ENCODE measurements at regions not wholly inside any gene's neighbourhood (a gene's known extent, or its start where the extent isn't known, plus 50 kb on each side); places are given as distances from the start of the nearest gene placed in this dataset.

DNA sequence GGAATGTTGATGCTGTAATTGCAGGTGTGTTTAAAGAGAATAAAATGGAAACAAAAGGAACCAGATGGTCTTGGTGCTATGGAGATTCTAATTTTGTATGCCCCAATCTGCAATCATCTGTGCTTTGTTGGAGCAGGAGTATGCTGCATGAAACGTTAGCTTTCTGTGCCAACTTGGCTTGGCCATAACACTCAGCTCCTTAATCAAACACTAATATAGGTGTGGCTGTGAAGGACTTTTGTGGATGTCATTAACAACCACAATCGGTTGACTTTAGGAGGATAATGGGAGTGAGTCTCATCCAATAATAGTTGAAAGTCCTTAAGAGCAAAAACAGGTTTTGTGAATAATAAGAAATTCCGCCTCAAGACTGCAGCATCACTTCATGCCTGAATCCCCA, 399.2 kb downstream of the NLGN4X start:
- DNase-seq = no peak

DNA sequence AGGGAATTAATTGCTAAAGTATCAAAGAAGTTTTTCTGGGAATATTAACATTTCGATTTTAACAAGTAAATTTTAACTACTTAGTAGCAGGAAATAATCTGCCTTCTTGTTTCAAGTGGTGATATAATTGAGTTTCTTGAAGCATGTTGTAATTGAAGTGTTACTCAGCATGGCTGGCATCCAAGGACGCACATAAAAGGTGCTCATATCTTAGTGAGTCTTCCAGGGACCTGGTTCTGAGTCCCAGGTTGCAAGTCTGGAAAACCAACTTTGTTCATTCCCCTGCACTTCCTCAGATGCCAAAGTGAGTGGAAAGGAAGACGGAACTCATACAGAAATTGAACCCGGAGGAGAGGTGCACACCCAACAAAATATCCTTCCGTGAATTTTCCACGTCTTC, 399.6 kb downstream of the NLGN4X start:
- DNase-seq = no peak

DNA sequence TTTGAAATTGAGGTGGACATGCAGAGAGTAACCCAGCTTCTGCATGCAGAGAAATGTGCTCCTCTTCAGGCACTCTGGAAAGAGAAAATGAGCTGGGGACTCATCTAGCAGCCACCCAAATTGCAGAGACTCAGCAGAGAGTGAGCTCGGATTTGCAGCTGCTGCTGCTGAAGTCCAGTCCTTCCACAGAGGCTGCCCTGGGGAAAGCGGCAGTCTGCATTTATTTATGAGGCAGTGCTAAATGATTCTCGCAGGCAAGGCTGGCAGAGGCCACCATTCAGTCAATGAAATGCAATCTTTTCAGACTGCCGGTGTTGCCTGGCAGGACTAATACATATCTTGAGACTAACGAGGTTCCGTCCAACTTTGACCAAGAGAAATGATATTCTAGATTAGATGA, 404.8 kb downstream of the NLGN4X start:
- no peak for DNase-seq

DNA sequence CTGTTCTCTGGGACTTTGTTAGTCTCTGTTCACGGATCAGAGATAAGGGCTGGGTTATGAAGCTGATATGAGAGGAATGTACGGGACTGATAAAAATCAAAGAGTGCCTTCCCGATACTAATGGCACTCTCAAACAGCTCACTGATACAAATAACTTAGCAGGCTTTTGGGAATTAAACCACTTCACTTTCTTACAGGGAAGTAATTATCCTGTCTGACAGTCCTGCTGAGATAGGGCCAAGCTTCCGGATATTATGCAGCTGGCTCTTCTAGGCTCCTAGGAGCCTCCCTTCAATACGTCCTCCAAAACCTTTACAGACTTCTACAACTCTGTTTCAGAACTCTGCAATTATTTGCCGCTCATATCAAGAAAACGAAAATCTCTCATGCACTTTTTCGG, 418.0 kb downstream of the NLGN4X start:
- no peak for DNase-seq

DNA sequence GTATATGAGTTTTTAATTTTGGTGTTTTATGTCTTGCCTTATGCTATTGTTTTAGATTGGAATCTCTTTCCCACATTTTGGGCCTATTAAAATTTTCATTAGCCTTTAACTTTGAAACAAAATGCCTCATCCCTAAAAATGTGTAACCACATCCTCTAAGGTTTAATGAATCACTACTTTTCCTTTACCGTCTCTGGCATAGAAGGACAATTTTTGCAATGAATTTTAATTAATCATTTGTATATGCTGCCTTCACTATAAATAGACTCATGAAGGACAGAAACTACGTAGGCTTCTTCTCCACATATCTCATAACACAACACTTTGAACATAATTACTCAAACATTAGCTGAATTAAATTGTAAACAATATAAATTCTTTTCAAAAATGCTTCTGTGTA, 421.5 kb downstream of the NLGN4X start:
- no peak for DNase-seq

DNA sequence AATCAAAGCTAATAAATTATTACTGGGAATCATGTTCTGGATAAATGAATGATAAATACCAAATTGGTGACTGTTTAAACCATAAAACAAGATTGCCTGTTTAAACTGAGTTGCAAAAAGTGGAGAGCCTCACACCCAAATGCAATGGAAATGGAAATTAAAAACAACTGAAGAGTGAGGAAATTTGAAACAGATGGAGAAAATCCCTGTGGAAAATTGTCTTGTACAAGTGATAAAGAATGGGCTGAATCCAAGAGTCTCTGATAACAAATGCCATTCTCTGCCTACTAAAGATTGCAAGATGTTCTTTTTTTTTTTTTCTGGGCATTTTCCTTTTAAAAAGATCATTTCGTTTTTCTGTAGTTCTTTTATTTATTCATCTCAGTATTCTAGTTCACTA, 426.3 kb downstream of the NLGN4X start:
- DNase-seq = no peak

DNA sequence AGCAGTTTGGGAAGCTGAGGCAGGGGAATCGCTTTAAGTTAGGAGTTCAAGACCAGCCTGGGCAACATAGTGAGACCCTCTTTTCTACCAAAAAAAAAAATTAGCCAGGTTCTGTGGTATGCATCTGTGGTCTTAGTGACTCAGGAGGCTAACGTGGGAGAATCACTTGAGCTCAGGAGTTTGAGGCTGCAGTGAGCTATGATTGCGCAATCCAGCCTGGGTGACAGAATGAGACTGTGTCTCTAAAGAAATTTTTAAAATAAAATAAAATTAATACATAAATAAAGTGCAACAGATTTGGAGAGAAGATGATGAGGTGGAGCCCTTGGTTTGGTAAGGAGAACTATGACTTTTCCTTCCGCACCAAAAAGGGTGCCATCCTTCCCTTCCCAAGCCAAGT, 436.9 kb downstream of the NLGN4X start:
- no peak for DNase-seq

DNA sequence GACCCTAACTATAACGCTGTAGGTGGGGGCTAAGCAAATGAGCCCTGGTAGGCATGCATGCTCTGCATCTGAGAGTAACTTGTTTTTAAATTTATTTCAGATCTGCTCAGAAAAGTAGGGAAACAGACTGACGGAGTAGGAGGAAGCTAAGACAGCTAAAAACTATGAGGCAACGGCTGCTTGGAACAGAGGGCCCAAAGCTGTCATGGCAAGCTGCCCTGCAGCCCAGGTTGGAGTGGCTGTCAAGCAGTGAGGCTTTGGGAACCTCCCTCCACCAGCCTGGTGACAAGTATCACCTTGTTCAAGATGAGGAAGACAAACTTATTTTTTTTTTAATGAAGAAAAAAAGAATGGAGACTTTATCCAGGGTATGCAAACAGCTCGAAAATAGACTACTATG, 439.8 kb downstream of the NLGN4X start:
- DNase-seq = no peak

DNA sequence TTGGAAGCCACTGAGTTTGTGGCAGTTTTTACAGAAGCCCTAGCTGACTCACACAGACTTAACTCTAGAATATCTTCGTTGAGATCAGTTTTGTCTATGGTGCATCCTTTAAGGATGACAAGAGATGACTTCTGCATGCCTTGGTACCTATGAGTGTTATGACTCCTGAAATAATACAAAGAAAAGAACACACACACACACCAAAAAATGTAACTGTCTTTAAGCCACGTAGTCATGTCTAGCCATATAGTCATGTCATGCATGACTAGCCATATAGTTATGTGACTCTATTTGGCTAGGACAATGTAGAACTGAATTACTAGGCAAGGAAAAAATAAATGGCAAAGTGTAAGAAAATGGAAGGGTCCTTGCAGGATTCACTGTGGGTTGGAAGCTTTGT, 447.8 kb downstream of the NLGN4X start:
- no peak for DNase-seq

DNA sequence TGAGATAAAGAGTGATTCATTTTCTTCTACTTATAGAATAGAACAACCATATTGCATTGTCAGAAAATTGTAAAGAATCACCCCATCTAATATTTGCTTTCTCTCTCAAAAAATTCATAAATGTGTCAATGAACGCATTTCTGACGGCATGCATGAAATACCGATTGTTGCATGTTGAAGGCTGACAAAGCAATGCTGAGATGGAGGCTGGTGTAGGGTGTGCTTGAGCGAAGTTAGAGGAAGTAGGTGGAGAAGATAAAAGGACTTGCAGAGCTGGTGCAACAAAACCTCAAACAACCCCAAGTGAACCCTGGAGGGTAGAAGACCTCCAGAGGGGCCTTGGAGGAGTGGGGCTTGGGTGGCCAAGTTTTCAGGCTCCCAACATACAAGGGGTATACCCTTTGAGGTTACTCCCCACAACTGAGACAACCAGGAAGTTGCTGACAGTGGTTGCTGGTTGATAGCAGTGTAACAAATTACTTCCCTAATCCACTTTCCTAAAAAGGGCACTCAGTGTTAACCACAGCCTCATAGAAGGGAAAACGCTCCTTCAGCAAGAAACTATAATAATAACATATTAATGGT, 452.7 kb downstream of the NLGN4X start:
- DNase-seq = peak; percentile 89 to 94

DNA sequence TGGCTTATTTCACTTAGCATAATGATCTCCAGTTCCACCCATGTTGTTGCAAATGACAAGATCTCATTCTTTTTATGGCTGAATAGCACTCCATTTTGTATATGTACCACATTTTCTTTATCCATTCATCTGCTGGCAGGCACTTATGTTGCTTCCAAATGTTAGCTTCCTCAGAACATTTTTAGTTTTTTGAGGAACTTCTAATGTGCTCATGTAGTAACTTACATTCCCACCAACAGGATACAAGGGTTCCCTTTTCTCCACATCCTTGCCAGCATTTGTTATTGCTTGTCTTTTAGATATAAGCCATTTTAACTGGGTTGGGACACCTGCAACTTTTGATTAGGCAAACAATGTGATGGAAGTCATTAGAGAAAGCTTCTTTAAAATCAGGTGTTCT, 454.2 kb downstream of the NLGN4X start:
- DNase-seq = no peak

DNA sequence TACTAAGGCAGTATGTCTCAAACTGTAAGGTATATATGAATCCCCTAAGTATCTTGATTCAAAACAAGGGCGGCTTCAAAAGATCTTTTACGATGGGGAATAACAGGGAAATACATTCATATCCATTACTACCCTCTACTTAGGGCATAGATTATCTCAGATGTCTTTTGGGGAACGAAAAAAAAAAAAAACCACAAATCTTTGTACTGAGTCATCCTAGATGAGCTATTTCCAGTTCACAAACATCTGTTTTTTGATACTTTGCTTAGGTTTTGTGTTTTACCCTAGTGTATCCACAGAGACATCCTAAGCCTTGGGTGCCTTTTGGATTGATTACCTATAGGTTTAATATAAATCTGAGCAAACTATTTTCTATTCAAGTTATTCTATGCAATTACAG, 457.2 kb downstream of the NLGN4X start:
- DNase-seq = no peak

DNA sequence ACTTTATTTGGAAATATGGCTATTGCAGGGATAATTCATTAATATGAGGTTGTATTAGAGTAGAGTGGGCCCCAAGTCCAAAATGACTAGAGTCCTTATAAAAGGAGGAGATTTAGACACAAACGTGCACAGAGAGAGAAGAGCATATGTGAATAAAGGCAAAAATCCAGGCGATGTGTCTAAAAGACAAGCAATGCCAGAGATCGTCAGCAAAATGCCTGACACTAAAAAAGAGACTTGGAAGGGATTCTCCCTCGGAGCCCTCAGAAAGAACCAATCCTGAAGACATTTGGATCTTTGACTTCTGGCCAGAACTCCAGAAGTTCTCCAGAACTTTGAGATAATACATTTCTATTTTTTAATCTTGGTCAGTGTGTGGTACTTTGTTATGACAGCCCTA, 472.1 kb downstream of the NLGN4X start:
- no peak for DNase-seq

DNA sequence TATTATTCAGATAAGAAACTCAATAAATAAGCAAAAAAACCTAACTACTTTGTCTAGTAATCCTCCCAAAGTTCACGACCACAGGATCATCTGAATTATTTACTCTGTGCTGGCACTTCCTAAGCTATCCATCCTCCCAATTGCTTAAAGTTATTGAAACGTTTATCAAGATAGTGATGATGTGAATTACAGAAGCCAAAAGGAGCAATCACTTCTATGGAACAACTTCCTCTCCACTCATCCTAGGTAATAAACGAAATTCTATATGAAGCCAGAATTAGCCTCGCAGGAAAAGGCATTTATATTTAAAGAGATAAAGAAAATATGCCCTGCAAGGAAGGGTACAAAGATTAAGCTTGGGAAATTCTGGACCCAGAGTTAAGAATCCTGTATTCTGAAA, 475.4 kb downstream of the NLGN4X start:
- no peak for DNase-seq

DNA sequence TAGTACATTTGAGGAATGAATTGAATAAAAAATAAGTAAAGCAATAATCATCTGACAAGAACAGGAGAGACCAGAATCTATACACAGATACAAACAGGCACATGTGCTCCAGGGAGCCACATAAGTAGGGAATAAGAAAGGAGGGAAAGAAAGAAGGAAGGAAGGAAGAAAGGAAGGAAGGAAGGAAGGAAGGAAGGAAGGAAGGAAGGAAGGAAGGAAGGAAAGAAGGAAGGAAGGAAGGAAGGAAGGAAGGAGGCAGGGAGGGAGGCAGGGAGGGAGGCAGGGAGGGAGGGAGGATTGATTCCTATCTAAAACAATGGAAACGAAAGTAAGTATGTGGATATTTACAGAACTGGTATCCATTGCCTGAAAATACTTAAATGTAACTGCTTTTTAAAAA, 475.8 kb downstream of the NLGN4X start:
- no peak for DNase-seq

DNA sequence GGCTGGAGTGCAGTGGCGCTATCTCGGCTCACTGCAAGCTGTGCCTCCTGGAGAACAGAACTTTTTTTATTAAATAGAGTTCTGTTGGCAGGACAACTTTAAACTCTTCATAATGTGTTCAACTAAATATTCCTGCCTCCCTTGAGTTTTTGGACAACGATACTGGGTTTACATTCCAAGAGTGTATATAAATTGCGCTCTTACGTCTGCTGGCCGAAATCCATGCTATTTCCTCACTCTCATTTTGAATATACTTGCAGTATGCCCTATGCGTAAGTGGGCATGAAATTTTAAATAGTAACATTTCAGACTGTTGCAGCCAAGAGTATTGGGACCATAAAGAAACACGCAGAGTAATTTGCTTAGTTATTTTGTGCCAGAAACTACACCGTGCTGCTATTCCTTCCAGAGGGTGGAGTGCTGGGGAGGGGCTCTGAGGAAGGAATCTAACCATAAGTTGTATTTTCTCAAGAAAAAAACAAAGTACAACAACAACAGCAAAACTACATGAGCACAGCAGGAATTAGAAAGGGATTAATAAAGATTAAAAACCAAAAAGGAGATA, 480.0 kb downstream of the NLGN4X start:
- DNase-seq = no peak

DNA sequence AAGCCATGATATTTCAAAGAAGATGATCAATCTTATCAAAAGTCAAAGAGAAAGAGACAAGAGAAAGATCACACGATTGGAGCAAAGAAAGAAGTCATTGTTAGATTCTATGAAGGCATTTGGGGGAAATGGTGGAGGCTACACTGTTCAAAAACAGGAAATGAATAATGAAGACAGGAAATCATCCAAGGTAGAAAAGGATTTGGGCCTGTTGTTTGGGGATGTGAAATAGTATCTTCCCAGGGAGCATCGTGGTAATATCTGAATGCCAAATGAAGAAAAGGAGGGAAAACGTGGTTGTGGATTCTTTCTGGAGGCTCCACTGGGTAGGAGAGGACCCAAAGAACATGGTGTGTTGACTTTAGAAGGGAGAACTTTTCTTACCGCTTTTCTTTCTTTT, 482.4 kb downstream of the NLGN4X start:
- DNase-seq = no peak

DNA sequence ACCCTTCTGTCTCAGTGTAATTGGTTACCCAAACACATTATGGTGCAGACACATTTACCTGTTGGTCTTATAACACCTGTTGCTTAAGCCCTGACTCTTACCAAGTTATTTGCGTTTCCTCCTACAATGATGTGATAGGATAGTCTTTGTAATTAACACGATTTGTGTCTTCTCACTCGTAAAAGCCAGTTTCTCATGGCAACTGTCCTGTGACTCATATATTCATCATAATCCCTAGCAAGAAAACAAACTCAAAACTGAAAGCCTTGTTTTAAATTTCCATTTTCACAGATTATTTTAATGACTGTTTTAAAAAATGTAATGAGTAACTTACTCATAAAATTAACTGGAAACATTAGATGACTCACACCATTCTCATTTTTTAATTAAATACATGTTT, 495.2 kb downstream of the NLGN4X start:
- no peak for DNase-seq

DNA sequence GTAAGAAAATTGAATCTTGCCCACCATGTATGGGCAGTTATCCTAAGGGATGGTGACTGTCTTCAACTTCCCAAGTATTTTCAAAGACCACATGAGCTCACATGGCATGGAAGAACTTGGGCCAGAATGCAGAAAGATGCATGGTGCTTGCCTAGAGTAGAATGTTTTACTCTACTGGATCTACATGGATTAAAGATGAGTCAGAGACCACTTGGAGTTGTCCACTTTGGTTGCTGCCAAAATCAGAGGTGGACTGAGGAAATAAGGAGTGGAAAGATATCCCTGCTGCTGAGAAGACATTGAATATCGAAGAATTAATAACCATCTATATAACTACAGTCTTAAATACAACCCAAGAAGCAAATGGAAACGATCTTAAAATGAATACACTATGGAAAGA, 498.1 kb downstream of the NLGN4X start:
- DNase-seq = no peak

DNA sequence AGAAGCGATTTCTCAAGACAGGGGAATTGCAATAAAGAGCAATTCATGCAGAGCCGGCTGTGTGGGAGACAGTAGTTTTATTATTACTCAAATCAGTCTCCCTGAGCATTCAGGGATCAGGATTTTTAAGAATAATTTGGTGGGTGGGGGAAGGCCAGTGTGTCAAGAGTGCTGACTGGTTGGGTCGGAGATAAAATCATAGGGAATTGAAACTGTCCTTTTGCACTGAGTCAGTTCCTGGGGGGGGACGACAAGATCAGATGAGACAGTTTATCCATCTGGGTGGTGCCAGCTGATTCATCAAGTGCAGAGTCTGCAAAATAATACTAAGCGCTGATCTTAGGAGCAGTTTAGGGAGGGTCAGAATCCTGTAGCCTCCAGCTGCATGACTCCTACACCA, 502.4 kb downstream of the NLGN4X start:
- DNase-seq = no peak

DNA sequence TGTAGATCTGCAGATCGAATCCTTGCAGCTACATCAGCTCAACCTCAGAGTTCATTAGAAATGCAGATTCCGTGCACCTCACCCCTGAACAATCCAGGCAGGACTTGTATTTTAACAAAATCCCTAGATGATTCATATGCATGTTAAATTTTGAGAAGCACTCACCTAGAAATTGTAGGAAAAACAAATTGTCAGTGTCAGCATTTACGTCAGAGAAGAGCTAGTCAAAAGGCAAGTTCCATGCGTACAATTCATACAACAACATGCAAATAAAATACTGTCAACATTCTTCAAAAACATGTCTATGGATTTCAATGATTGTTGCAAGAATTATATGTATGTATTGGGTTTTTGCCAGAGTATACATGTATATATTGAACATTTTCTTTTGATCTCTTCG, 504.5 kb downstream of the NLGN4X start:
- no peak for DNase-seq

DNA sequence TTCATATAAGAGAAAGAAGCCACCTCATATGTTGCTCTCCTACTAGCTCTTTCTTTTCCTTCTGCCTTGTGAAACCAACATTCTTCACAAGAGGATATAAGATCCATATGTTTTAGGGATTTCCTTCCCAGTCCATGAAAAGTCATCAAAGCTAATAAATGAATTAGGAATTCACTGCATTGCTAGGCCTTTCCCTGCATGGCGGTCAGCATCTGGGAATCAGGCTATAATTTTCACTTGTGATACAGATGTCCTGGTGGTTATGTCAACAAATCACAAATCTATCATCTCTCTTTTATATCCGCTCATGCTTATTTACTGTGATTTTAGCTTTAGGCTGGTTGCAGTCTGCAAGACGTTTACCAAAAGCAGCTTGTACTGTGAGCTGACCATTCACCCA, 510.0 kb downstream of the NLGN4X start:
- DNase-seq = no peak

DNA sequence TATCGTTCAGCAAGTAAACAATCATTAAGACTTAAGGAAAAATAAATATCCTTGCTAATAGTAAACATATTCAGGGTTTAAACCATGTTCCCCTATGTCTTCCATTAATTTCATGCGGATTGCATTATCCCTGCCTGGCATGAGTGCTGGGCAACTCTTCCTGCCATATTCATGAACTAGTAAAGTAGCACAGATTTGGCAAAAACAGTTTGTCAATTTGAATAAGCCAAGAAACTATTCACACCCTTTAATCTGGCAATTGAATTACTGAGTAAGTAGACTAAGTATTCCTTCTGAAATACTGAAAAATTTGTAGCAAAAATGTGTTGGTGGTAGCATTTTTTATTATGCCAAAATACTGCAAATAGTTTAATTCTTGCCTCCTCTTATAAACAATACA, 512.0 kb downstream of the NLGN4X start:
- no peak for DNase-seq

DNA sequence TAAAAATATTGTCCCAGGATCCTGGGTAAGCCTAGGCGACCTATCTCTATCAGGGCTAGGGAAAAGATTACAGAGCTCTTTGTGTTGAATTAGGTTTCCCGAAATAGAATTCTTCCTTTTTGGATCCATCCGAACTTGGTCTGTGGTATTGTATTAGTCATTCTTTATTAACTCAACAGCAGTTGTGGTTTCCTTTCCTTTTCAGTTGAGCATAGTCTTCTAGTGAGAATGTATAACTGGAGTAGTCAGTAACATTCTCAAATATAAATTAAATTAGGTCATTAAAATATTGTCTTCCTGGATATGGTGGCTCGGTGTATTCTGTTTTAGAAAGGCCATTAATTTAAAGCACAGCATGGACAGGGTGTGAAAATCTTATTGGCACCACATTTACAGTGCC, 520.4 kb downstream of the NLGN4X start:
- peak; percentile 20 to 24 for DNase-seq

DNA sequence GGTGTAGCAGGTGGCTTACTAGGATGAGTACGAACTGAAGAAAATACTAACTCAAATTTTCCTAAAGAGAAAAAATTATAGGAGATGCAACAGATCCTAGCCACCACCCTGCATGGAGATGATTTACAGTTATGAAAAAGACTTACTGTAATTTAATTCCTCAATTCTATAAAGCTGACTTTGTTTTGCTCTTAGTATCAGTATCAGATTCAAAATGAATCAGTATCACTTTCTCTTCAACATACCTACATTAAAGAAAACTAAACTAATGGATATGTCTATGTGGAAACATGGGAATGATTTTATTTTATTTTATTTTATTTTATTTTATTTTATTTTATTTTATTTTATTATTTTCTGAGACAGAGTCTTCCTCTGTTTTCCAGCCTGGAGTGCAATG, 525.8 kb downstream of the NLGN4X start:
- no peak for DNase-seq

DNA sequence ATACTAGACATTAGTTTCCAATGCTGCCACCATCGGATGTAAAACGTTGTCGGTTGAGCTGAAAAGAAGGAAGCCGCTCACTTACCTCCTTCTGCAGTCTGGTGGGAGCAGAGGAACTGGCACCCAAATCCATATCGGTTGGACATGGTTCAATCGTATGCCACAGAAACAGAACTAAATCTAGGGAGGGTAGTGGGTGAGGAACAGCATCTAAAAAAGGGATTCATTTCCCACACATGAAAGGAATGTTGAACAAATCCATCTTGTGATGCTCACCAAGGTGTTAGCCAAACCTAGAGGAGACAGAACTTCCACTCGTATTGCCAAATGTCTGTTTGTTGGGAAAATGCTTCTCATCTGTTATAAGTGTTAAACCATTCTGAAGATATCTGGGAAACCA, 532.7 kb downstream of the NLGN4X start:
- no peak for DNase-seq
